IPS-20b (cell line): ENCODE measurements at regions not wholly inside any gene's neighbourhood (a gene's known extent, or its start where the extent isn't known, plus 50 kb on each side); places are given as distances from the start of the nearest gene placed in this dataset.
A peak's percentile ranks its signal among the peaks of the same experiment; 100 is the strongest.

Source experiments
- H3K27ac ChIP-seq: one replicate; pipeline ENCODE4 v1.5.1; 2013; ENCODE audit warnings: low read length
- H3K27me3 ChIP-seq: 2 replicates; pipeline ENCODE4 v1.6.1; 2013; ENCODE audit warnings: mild to moderate bottlenecking, low read length, inconsistent platforms; ENCODE audit not compliant: insufficient read depth
- H3K36me3 ChIP-seq: 2 replicates; pipeline ENCODE4 v1.6.1; 2013; ENCODE audit warnings: low read depth, mild to moderate bottlenecking, inconsistent platforms, low read length, moderate library complexity; ENCODE audit not compliant: insufficient read depth
- H3K4me1 ChIP-seq: 2 replicates; pipeline ENCODE4 v1.6.1; 2013; ENCODE audit warnings: mild to moderate bottlenecking, control low read depth, inconsistent platforms, low read length, moderate library complexity; ENCODE audit not compliant: insufficient read depth
- H3K4me3 ChIP-seq: 2 replicates; pipeline ENCODE4 v1.5.1; 2013; ENCODE audit warnings: mild to moderate bottlenecking, low read length, inconsistent platforms
- H3K9ac ChIP-seq: 2 replicates; pipeline ENCODE4 v1.6.1; 2013; ENCODE audit warnings: low read depth, mild to moderate bottlenecking, inconsistent platforms, low read length, moderate library complexity
- H3K9me3 ChIP-seq: 2 replicates; pipeline ENCODE4 v1.6.1; 2013; ENCODE audit warnings: mild to moderate bottlenecking, low read depth, low read length, inconsistent platforms; ENCODE audit not compliant: insufficient read depth

GRCh38 chr1:57620605-57621004 lies 196.7 kb upstream of the DAB1 start:
- no peaks in the 10 kb centered on the region for H3K27me3 ChIP-seq
- H3K36me3 ChIP-seq, result no peaks in the 10 kb centered on the region
- H3K9ac ChIP-seq, result no peak overlapping the region
- no peak overlapping the region for H3K4me3 ChIP-seq
- H3K4me1 ChIP-seq, result peaks cover 22% of the 10 kb centered on the region
- H3K9me3 ChIP-seq, result no peaks in the 10 kb centered on the region
- no peak overlapping the region for H3K27ac ChIP-seq

GRCh38 chr1:57616921-57617320 lies 193.1 kb upstream of the DAB1 start:
- no peaks in the 10 kb centered on the region for H3K4me1 ChIP-seq
- no peaks in the 10 kb centered on the region for H3K9me3 ChIP-seq

DNA sequence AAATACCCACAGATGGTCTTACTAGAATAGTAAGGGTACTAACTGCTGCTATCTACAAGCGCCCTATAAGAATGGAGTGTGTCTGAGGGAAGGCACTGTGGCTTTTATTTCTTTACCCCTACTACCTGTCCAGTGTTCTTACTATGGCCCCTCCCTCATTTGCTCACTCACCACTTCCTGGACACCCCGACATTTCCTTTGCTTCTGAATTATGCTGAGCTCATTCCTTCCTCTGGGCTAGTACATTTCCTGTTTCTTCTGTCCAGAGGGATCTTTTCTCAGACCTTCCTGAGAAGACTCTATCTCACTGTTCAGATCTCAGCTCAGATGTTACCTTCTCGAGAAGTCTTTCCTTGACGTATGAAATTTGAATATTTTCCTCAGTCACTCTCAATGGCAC lies 192.1 kb upstream of the DAB1 start:
- no peak overlapping the region for H3K9ac ChIP-seq
- no peak overlapping the region for H3K4me3 ChIP-seq
- no peak overlapping the region for H3K27ac ChIP-seq
- no peaks in the 10 kb centered on the region for H3K4me1 ChIP-seq
- no peaks in the 10 kb centered on the region for H3K27me3 ChIP-seq
- H3K36me3 ChIP-seq, result no peaks in the 10 kb centered on the region
- H3K9me3 ChIP-seq, result no peaks in the 10 kb centered on the region

More at GRCh38 chr1:57616921-57617320, 193.1 kb upstream of the DAB1 start:
- Histone ChIP-seq H3K36me3 (no peaks in the 10 kb centered on the region), H3K27ac (no peak overlapping the region), H3K27me3 (no peaks in the 10 kb centered on the region), H3K9ac (no peak overlapping the region), H3K4me3 (no peak overlapping the region)

DNA sequence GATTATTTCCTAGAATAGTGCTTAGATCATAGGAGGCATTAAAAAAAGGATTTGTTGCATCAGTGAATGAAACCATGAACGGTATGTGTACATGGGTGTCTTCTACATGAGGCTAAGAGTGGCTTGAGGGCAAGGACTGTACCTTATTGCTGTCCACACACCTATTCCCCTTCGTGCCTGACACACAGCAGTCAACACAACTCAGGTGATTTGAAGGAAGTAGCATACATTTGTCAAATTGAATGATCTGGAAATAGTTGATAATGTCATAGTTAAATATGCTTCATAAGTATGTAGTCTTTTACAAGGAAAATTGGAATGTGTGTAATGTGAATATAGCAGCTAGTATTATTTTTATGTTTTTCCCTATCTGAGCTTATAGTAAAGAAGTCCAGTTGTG lies 189.0 kb upstream of the DAB1 start:
- Histone ChIP-seq H3K27ac (no peak overlapping the region), H3K27me3 (no peaks in the 10 kb centered on the region), H3K4me3 (no peak overlapping the region), H3K9me3 (no peaks in the 10 kb centered on the region), H3K9ac (no peak overlapping the region), H3K4me1 (no peaks in the 10 kb centered on the region), H3K36me3 (no peaks in the 10 kb centered on the region)

GRCh38 chr1:57605933-57606332 lies 182.1 kb upstream of the DAB1 start:
- H3K4me3 ChIP-seq, result no peak overlapping the region
- H3K36me3 ChIP-seq, result no peaks in the 10 kb centered on the region
- H3K9ac ChIP-seq, result no peak overlapping the region
- no peaks in the 10 kb centered on the region for H3K9me3 ChIP-seq
- peaks cover 21% of the 10 kb centered on the region; the same call in 1 of the 2 replicates for H3K4me1 ChIP-seq
- H3K27me3 ChIP-seq, result no peaks in the 10 kb centered on the region
- H3K27ac ChIP-seq, result no peak overlapping the region

DNA sequence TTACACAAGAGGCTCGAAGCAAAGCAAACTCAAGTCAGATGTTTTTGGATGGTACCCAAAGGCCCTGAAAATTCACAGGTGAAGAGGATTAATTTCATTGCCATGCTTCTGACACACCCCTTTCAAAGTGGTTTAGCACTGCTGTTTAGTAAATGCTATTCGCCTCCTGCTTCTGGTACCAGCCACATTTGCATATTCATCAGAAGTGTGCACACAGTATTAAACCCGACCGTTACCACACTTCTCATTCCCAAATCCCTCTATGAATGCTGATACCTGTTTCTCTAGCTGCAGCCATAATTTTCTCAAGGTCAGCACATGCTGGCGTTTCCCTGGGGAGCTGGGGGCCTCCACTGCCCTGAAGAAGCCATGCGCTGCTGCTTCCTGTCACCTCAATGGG lies 179.8 kb upstream of the DAB1 start:
- H3K36me3 ChIP-seq, result no peaks in the 10 kb centered on the region
- H3K4me1 ChIP-seq, result peaks cover 42% of the 10 kb centered on the region
- H3K9ac ChIP-seq, result no peak overlapping the region
- no peak overlapping the region for H3K4me3 ChIP-seq
- H3K27me3 ChIP-seq, result no peaks in the 10 kb centered on the region
- H3K9me3 ChIP-seq, result no peaks in the 10 kb centered on the region
- no peak overlapping the region for H3K27ac ChIP-seq

- peak overlapping the region; percentile 22; the same call in 1 of the 2 replicates for H3K9ac ChIP-seq
- H3K27ac ChIP-seq, result peak overlapping the region; percentile 80
- H3K9me3 ChIP-seq, result no peaks in the 10 kb centered on the region
- H3K36me3 ChIP-seq, result no peaks in the 10 kb centered on the region
- peak overlapping the region; percentile 26; the same call in 1 of the 2 replicates for H3K4me3 ChIP-seq
- H3K27me3 ChIP-seq, result no peaks in the 10 kb centered on the region
- H3K4me1 ChIP-seq, result peaks cover 54% of the 10 kb centered on the region
Measured at GRCh38 chr1:57600424-57600823, 176.6 kb upstream of the DAB1 start.

DNA sequence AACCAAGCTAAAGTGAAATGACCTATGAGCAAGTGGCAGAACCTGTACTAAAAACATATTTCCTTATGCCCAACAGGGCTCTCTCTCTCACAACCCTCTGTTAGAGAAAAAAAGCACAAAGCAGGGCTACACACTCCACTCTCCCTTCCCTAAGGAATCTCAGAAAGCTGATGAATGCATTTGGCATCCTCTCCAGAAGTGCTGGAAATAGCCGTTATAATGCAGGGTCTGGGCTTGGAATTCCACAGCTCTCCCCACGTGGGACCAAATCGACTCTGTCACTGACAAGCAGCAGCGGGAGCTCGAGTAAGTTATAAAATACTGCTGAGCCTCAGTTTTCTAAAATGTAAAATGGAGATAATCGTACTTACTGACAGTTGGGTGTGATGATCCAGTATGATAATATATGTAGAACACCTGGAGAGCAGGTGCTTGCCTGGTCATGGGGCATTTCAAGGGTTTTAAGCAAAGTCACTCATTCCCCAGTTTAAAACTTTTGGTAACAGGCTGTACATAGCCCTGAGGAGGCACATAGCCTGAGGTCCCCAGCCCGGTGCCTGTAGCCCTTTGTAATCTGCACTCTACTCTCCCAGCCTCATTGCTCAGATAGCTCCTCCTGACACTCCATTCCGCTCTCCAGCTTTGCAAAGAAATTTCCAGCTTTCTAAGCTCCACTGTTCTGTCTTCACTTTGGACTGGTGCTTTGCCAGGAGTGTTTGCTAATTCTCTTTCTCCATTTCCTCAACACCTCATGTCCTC lies 175.6 kb upstream of the DAB1 start:
- H3K9me3 ChIP-seq, result no peaks in the 10 kb centered on the region
- peak overlapping the region; percentile 26; the same call in 1 of the 2 replicates for H3K4me3 ChIP-seq
- H3K4me1 ChIP-seq, result peaks cover 53% of the 10 kb centered on the region
- no peaks in the 10 kb centered on the region for H3K36me3 ChIP-seq
- H3K27me3 ChIP-seq, result no peaks in the 10 kb centered on the region
- H3K9ac ChIP-seq, result peak overlapping the region; percentile 30; the same call in 1 of the 2 replicates
- peak overlapping the region; percentile 80 for H3K27ac ChIP-seq

GRCh38 chr1:57597036-57597435 lies 173.2 kb upstream of the DAB1 start:
- peaks cover 43% of the 10 kb centered on the region for H3K4me1 ChIP-seq
- no peaks in the 10 kb centered on the region for H3K36me3 ChIP-seq
- H3K4me3 ChIP-seq, result peak overlapping the region; percentile 25
- no peaks in the 10 kb centered on the region for H3K27me3 ChIP-seq
- H3K9ac ChIP-seq, result peak overlapping the region; percentile 43; the same call in 1 of the 2 replicates
- H3K9me3 ChIP-seq, result no peaks in the 10 kb centered on the region
- H3K27ac ChIP-seq, result no peak overlapping the region

- H3K4me1 ChIP-seq, result peaks cover 22% of the 10 kb centered on the region
- H3K27me3 ChIP-seq, result no peaks in the 10 kb centered on the region
- H3K27ac ChIP-seq, result no peak overlapping the region
- H3K36me3 ChIP-seq, result no peaks in the 10 kb centered on the region
- no peak overlapping the region for H3K9ac ChIP-seq
- no peak overlapping the region for H3K4me3 ChIP-seq
- H3K9me3 ChIP-seq, result no peaks in the 10 kb centered on the region
Measured at GRCh38 chr1:57594002-57594401, 170.1 kb upstream of the DAB1 start.

DNA sequence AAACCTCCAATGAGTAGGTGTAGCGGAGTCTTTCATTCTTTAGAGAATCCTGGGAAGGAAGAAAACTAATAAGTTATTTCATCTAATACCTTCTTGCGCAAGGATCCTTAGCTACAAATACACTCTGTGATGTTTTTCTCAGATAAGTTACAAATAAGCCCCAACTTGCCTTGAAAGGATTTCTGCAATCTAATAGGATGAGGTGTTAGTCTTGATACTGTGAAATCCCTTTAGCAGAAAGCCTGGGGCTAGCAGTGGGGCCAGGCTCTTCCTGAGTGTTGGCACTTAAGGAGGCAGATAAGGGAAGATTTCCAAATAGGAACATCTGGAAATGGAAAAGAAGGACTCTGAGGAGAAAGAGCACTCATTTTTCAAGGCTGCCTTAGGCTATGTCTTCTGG lies 168.0 kb upstream of the DAB1 start:
- no peaks in the 10 kb centered on the region for H3K9me3 ChIP-seq
- H3K4me3 ChIP-seq, result no peak overlapping the region
- no peaks in the 10 kb centered on the region for H3K36me3 ChIP-seq
- H3K27ac ChIP-seq, result no peak overlapping the region
- peaks cover 7% of the 10 kb centered on the region; the same call in 1 of the 2 replicates for H3K4me1 ChIP-seq
- H3K27me3 ChIP-seq, result no peaks in the 10 kb centered on the region
- H3K9ac ChIP-seq, result no peak overlapping the region

DNA sequence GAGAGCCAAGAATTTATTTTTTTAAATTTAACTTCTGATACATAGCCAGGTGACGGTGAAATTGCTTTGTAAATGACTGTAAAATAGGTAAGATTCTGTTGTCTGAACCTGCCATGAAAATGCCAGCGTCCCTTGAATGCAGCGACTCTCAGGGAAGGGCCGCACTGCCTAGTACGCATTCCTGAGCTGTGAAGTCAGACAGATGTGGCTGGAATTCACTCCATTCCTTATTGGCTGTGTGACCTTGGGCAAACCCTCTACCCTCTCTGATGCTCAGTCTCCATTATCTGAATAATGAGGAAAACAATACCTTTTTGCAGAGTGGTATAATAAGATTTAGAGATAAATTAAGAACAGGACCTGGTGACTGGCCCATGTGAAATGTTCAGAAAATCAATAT lies 167.1 kb upstream of the DAB1 start:
- no peak overlapping the region for H3K27ac ChIP-seq
- no peak overlapping the region for H3K9ac ChIP-seq
- no peaks in the 10 kb centered on the region for H3K27me3 ChIP-seq
- no peaks in the 10 kb centered on the region for H3K9me3 ChIP-seq
- H3K4me3 ChIP-seq, result no peak overlapping the region
- peaks cover under 1% of the 10 kb centered on the region; the same call in 1 of the 2 replicates for H3K4me1 ChIP-seq
- H3K36me3 ChIP-seq, result no peaks in the 10 kb centered on the region
